HEK293 (cell line): ENCODE measurements at regions not wholly inside any gene's neighbourhood (a gene's known extent, or its start where the extent isn't known, plus 50 kb on each side); places are given as distances from the start of the nearest gene placed in this dataset.

Source experiments
- CTCF ChIA-PET: fragments of 350-600 bp; formaldehyde crosslinking; extraction: SDS; loops from one replicate; lab custom pipeline; 2021; ENCODE audit warnings: antibody characterized with exemption; lab: Yijun Ruan, JAX
- POLR2A ChIA-PET: fragments of 300-600 bp; formaldehyde crosslinking; extraction: SDS; loops from one replicate; lab custom pipeline; 2020; ENCODE audit warnings: antibody characterized with exemption, inconsistent platforms; lab: Yijun Ruan, JAX
- H3K27ac ChIP-seq: fragments of 200-500 bp; sonication (Bioruptor generic); 2 replicates; pipeline ENCODE4 v1.5.1; 2014; ENCODE audit warnings: low read depth, low read length, control low read depth, inconsistent platforms; ENCODE audit errors: extremely low read depth
- H3K36me3 ChIP-seq, 2 experiments: fragments of 200-500 bp in 1 of 2; sonication (Bioruptor generic) in 1 of 2; 1 replicate in 1 of 2; 2 replicates in 1 of 2; pipeline ENCODE4 v1.5.1; 2014 to 2017; ENCODE audit warnings: inconsistent platforms in 2 of 2, low read length in 2 of 2; ENCODE audit not compliant: control insufficient read depth in 2 of 2, insufficient read depth in 1 of 2
- H3K4me1 ChIP-seq: fragments of 200-500 bp; sonication (Bioruptor generic); 2 replicates; pipeline ENCODE4 v1.5.1; 2014; ENCODE audit warnings: mild to moderate bottlenecking, low read length, inconsistent platforms; ENCODE audit not compliant: control insufficient read depth, insufficient read depth
- H3K4me3 ChIP-seq: 2 replicates; pipeline ENCODE4 v1.5.1; 2011; ENCODE audit warnings: low read depth, mild to moderate bottlenecking, control low read depth, low read length, moderate library complexity
- H3K9me3 ChIP-seq: fragments of 200-500 bp; sonication (Bioruptor generic); 2 replicates; pipeline ENCODE4 v1.5.1; 2014; ENCODE audit warnings: low read depth, low read length, inconsistent platforms; ENCODE audit not compliant: control insufficient read depth, insufficient read depth
- ATF2 ChIP-seq: fragments of 450-650 bp; formaldehyde crosslinking; IDR thresholded peaks from 2 replicates; pipeline ENCODE4 v1.5.1; 2016; ENCODE audit warnings: missing biosample characterization, missing genetic modification characterization, low read depth
- HIC1 ChIP-seq: fragments of 450-650 bp; formaldehyde crosslinking; IDR thresholded peaks from 2 replicates; pipeline ENCODE4 v1.5.1; 2016; ENCODE audit warnings: missing biosample characterization, missing genetic modification characterization
- HOXA7 ChIP-seq: sonication (generic); formaldehyde crosslinking; IDR thresholded peaks from 2 replicates; pipeline ENCODE4 v1.8.1; 2022; ENCODE audit warnings: missing genetic modification reagents, borderline replicate concordance
- IKZF3 ChIP-seq: fragments of 450-650 bp; IDR thresholded peaks from 2 replicates; pipeline ENCODE4 v1.5.0; 2018; ENCODE audit warnings: missing biosample characterization, mild to moderate bottlenecking, missing genetic modification characterization, moderate library complexity
- INSM2 ChIP-seq: fragments of 450-650 bp; formaldehyde crosslinking; IDR thresholded peaks from 2 replicates; pipeline ENCODE4 v1.5.1; 2016; ENCODE audit warnings: missing biosample characterization, missing genetic modification characterization
- ZBTB20 ChIP-seq: fragments of 450-650 bp; formaldehyde crosslinking; IDR thresholded peaks from 2 replicates; pipeline ENCODE4 v1.5.1; 2016; ENCODE audit warnings: missing biosample characterization, missing genetic modification characterization
- ZBTB44 ChIP-seq: fragments of 450-650 bp; IDR thresholded peaks from 2 replicates; pipeline ENCODE4 v1.5.1; 2018; ENCODE audit warnings: missing biosample characterization, mild to moderate bottlenecking, missing genetic modification characterization
- ZBTB6 ChIP-seq: fragments of 450-650 bp; formaldehyde crosslinking; IDR thresholded peaks from 2 replicates; pipeline ENCODE4 v1.5.1; 2017; ENCODE audit warnings: missing biosample characterization, missing genetic modification characterization
- ZNF114 ChIP-seq: fragments of 450-650 bp; formaldehyde crosslinking; IDR thresholded peaks from 2 replicates; pipeline ENCODE4 v1.5.0; 2017; ENCODE audit warnings: missing biosample characterization, missing genetic modification characterization
- ZNF133 ChIP-seq: fragments of 450-650 bp; formaldehyde crosslinking; IDR thresholded peaks from 2 replicates; pipeline ENCODE4 v1.5.1; 2016; ENCODE audit warnings: missing biosample characterization, missing genetic modification characterization
- ZNF16 ChIP-seq: fragments of 450-650 bp; formaldehyde crosslinking; IDR thresholded peaks from 2 replicates; pipeline ENCODE4 v1.5.1; 2016; ENCODE audit warnings: low read depth, missing biosample characterization, missing genetic modification characterization
- ZNF214 ChIP-seq: fragments of 450-650 bp; formaldehyde crosslinking; IDR thresholded peaks from 2 replicates; pipeline ENCODE4 v1.5.1; 2017; ENCODE audit warnings: missing biosample characterization, mild to moderate bottlenecking, missing genetic modification characterization, borderline replicate concordance
- ZNF223 ChIP-seq: fragments of 450-650 bp; formaldehyde crosslinking; IDR thresholded peaks from 2 replicates; pipeline ENCODE4 v1.5.1; 2016; ENCODE audit warnings: missing biosample characterization, missing genetic modification characterization
- ZNF280D ChIP-seq: fragments of 450-650 bp; formaldehyde crosslinking; IDR thresholded peaks from 2 replicates; pipeline ENCODE4 v1.5.1; 2016; ENCODE audit warnings: missing biosample characterization, missing genetic modification characterization
- ZNF324 ChIP-seq: fragments of 450-650 bp; formaldehyde crosslinking; IDR thresholded peaks from 2 replicates; pipeline ENCODE4 v1.5.1; 2016; ENCODE audit warnings: missing biosample characterization, missing genetic modification characterization
- ZNF37A ChIP-seq: fragments of 450-650 bp; IDR thresholded peaks from 2 replicates; pipeline ENCODE4 v1.5.1; 2018; ENCODE audit warnings: missing biosample characterization, missing genetic modification characterization
- ZNF404 ChIP-seq: fragments of 450-650 bp; formaldehyde crosslinking; IDR thresholded peaks from 2 replicates; pipeline ENCODE4 v1.5.1; 2017; ENCODE audit warnings: missing biosample characterization, missing genetic modification characterization
- ZNF423 ChIP-seq: fragments of 450-650 bp; formaldehyde crosslinking; IDR thresholded peaks from 2 replicates; pipeline ENCODE4 v1.5.1; 2016; ENCODE audit warnings: missing biosample characterization, missing genetic modification characterization
- ZNF560 ChIP-seq: fragments of 450-650 bp; formaldehyde crosslinking; IDR thresholded peaks from 2 replicates; pipeline ENCODE4 v1.5.1; 2017; ENCODE audit warnings: missing biosample characterization, missing genetic modification characterization, borderline replicate concordance
- ZNF600 ChIP-seq: fragments of 450-650 bp; formaldehyde crosslinking; IDR thresholded peaks from 2 replicates; pipeline ENCODE4 v1.5.1; 2016; ENCODE audit warnings: missing biosample characterization, missing genetic modification characterization
- ZNF621 ChIP-seq: fragments of 450-650 bp; formaldehyde crosslinking; IDR thresholded peaks from 2 replicates; pipeline ENCODE4 v1.5.1; 2017; ENCODE audit warnings: missing biosample characterization, missing genetic modification characterization
- ZNF626 ChIP-seq: fragments of 450-650 bp; sonication (Bioruptor Pico); formaldehyde crosslinking; IDR thresholded peaks from 2 replicates; pipeline ENCODE4 v1.5.1; 2018; ENCODE audit warnings: missing biosample characterization, missing genetic modification characterization, inconsistent platforms
- ZNF660 ChIP-seq: fragments of 450-650 bp; IDR thresholded peaks from 2 replicates; pipeline ENCODE4 v1.5.1; 2018; ENCODE audit warnings: missing biosample characterization, mild to moderate bottlenecking, missing genetic modification characterization
- ZNF76 ChIP-seq: fragments of 450-650 bp; formaldehyde crosslinking; IDR thresholded peaks from 2 replicates; pipeline ENCODE4; 2016; ENCODE audit warnings: low read depth, missing biosample characterization, missing genetic modification characterization, borderline replicate concordance

- TF ChIP-seq ZBTB44 (tag by site-specific recombination) = no peak
- TF ChIP-seq HOXA7 (CRISPR knock-in tag) = no peak
- no peak for TF ChIP-seq ZNF16 (tag by site-specific recombination)
- no peak for TF ChIP-seq ZNF133 (tag by site-specific recombination)
These were observed 935.0 kb downstream of the SQOR start (continued) for GRCh38 chr15:46569781-46570180.

- Histone ChIP-seq H3K27ac (no peak overlapping the region), H3K9me3 (no peaks in the 10 kb centered on the region)
- CTCF ChIA-PET = no interaction called here
- TF ChIP-seq ZNF324 (tag by site-specific recombination) (no peak), ZNF280D (no peak), INSM2 (tag by site-specific recombination) (no peak), ZNF560 (tag by site-specific recombination) (no peak), ATF2 (no peak), ZNF76 (tag by site-specific recombination) (no peak), ZNF37A (tag by site-specific recombination) (no peak), ZNF626 (no peak), ZNF214 (tag by site-specific recombination) (no peak), ZNF223 (no peak), ZNF114 (no peak), ZNF404 (no peak), ZNF660 (no peak), ZNF423 (tag by site-specific recombination) (no peak), IKZF3 (no peak), ZNF621 (no peak), ZNF600 (tag by site-specific recombination) (no peak), HIC1 (tag by site-specific recombination) (no peak), ZBTB20 (tag by site-specific recombination) (no peak), ZBTB6 (tag by site-specific recombination) (no peak)
- TF ChIP-seq, all 188 proteins: peak for 0
- Histone ChIP-seq H3K4me3 (no peak overlapping the region), H3K36me3 (no peaks in the 10 kb centered on the region), H3K4me1 (no peaks in the 10 kb centered on the region)
- POLR2A ChIA-PET = no interaction called here
These were observed 942.0 kb downstream of the SQOR start for GRCh38 chr15:46576646-46577395.
